ENCODE measurements at regions not wholly inside any gene's neighbourhood (a gene's known extent, or its start where the extent isn't known, plus 50 kb on each side); places are given as distances from the start of the nearest gene placed in this dataset.

GRCh38 chr5:83839788-83840187, 119.1 kb upstream of the HAPLN1 start (continued):
- TF ChIP-seq ZBTB40 (IDR thresholded peaks at IDR 0.05; ENCODE audit: borderline replicate concordance) (no peak), TCF12 (IDR thresholded peaks at IDR 0.05; ENCODE audit: low read depth, low read length) (no peak), ELK1 (IDR thresholded peaks at IDR 0.05; ENCODE audit: low read depth, low read length) (no peak), BACH1 (IDR thresholded peaks at IDR 0.05; ENCODE audit: borderline replicate concordance) (no peak), ASH2L (IDR thresholded peaks at IDR 0.05; ENCODE audit: borderline replicate concordance, low read depth) (no peak), EZH2 (IDR thresholded peaks at IDR 0.05; ENCODE audit: borderline replicate concordance, control insufficient read depth, low read depth, low read length) (no peak)

- ChIA-PET POLR2A (no interaction called here), SMC1A (ENCODE audit: uncharacterized antibody, unreplicated experiment) (no interaction called here), RAD21 (ENCODE audit: unreplicated experiment) (no interaction called here), CTCF (no interaction called here)
- H3K36me3 ChIP-seq (ENCODE audit: control insufficient read depth in 2 of 2, insufficient read depth in 2 of 2, low read length in 1 of 2) = no peaks in the 10 kb centered on the region
- FAIRE-seq (no peak), ATAC-seq (no peak), DNase-seq (ENCODE audit: low read depth, low spot score) (no peak)
- H3K27ac ChIP-seq (ENCODE audit: control insufficient read depth, insufficient read depth) = no peak overlapping the region
- no TSS peak for BruUV-seq (replicated peaks)
- H3K4me3 ChIP-seq = no peak overlapping the region
- no peak overlapping the region for H3K4me2 ChIP-seq (ENCODE audit: control insufficient read depth, insufficient read depth)
- H2AFZ ChIP-seq (ENCODE audit: control insufficient read depth, low read depth, low read length) = no peak overlapping the region
- no peaks in the 10 kb centered on the region for H3K9me3 ChIP-seq (replicated peaks; ENCODE audit: control insufficient read depth, insufficient read depth, low read length)
- H3K4me1 ChIP-seq (ENCODE audit: control insufficient read depth, insufficient read depth, low read length) = peaks cover 4% of the 10 kb centered on the region
- WGBS (ENCODE audit: insufficient coverage, insufficient replicate concordance, low lambda C conversion rate, missing lambda C conversion rate) = 47% methylated on average over 2 of the region's 2 CpGs
- no peaks in the 10 kb centered on the region for H3K79me2 ChIP-seq (ENCODE audit: control insufficient read depth, insufficient read depth, low read length)
- no peak overlapping the region for H3K9ac ChIP-seq (ENCODE audit: control insufficient read depth, insufficient read depth, low read length)
- no peaks in the 10 kb centered on the region for H3K27me3 ChIP-seq (replicated peaks in 1 of 2; ENCODE audit: control insufficient read depth in 2 of 2, insufficient read depth in 2 of 2, low read length in 1 of 2)
- TF ChIP-seq CBX5 (IDR thresholded peaks at IDR 0.05; ENCODE audit: low read depth) (no peak), NFXL1 (IDR thresholded peaks at IDR 0.05; ENCODE audit: borderline replicate concordance) (no peak), HDAC2 (IDR thresholded peaks at IDR 0.05) (no peak), RAD21 (IDR thresholded peaks at IDR 0.05; ENCODE audit: insufficient read depth, low read depth, low read length) (no peak), CEBPB (IDR thresholded peaks at IDR 0.05; ENCODE audit: borderline replicate concordance in 1 of 2, low read depth in 2 of 2, low read length in 2 of 2) (no peak), JUNB (IDR thresholded peaks at IDR 0.05) (no peak), SPI1 (IDR thresholded peaks at IDR 0.05; ENCODE audit: borderline replicate concordance, insufficient read depth, low read depth, low read length) (no peak), IRF3 (IDR thresholded peaks at IDR 0.05) (no peak), ZBTB4 (CRISPR knock-in tag; IDR thresholded peaks at IDR 0.05) (no peak)
- intact Hi-C loops (cut with micrococcal nuclease; ENCODE audit: unreplicated experiment) = no loop called here
- in situ Hi-C loops (cut with MboI) = no loop called here
- no peaks in the 10 kb centered on the region for H4K20me1 ChIP-seq (ENCODE audit: control insufficient read depth, insufficient read depth)
These were observed 118.6 kb upstream of the HAPLN1 start for GRCh38 chr5:83839256-83839655.
